ENCODE measurements at regions not wholly inside any gene's neighbourhood (a gene's known extent, or its start where the extent isn't known, plus 50 kb on each side); places are given as distances from the start of the nearest gene placed in this dataset.
"Not testable (repeated sequence)": the region's sequence is repeated elsewhere in the genome, so short reads cannot be mapped to it uniquely, and the experiment has no call there.

- H3K4me1 ChIP-seq (ENCODE audit: control insufficient read depth in 1 of 2, insufficient read depth in 2 of 2, low read length in 2 of 2), result no peaks in the 10 kb centered on the region
- H3K9me3 ChIP-seq (ENCODE audit: control insufficient read depth in 1 of 2, low read length in 2 of 2), result no peaks in the 10 kb centered on the region
- no peaks in the 10 kb centered on the region for H3K36me3 ChIP-seq (ENCODE audit: control insufficient read depth in 1 of 2, insufficient read depth in 2 of 2, low read length in 2 of 2)
- no peak overlapping the region for H3K4me3 ChIP-seq (ENCODE audit: low read depth in 1 of 2, low read length in 2 of 2)
- no peaks in the 10 kb centered on the region for H3K27me3 ChIP-seq (ENCODE audit: control insufficient read depth in 1 of 2, insufficient read depth in 2 of 2, low read length in 2 of 2)
- no peak overlapping the region for H3K27ac ChIP-seq (ENCODE audit: low read depth, low read length)
- H3K9ac ChIP-seq (ENCODE audit: low read depth in 1 of 2, low read length in 2 of 2), result no peak overlapping the region
Observed at GRCh38 chr4:170491981-170492380, 402.2 kb upstream of the AADAT start.

GRCh38 chr4:170476351-170476750, 386.6 kb upstream of the AADAT start:
- Histone ChIP-seq H3K36me3 (ENCODE audit: control insufficient read depth in 1 of 2, insufficient read depth in 2 of 2, low read length in 2 of 2) (no peaks in the 10 kb centered on the region), H3K9me3 (ENCODE audit: control insufficient read depth in 1 of 2, low read length in 2 of 2) (no peaks in the 10 kb centered on the region), H3K9ac (ENCODE audit: low read depth in 1 of 2, low read length in 2 of 2) (no peak overlapping the region), H3K27me3 (ENCODE audit: control insufficient read depth in 1 of 2, insufficient read depth in 2 of 2, low read length in 2 of 2) (no peaks in the 10 kb centered on the region), H3K27ac (ENCODE audit: low read depth, low read length) (no peak overlapping the region), H3K4me1 (ENCODE audit: control insufficient read depth in 1 of 2, insufficient read depth in 2 of 2, low read length in 2 of 2) (no peaks in the 10 kb centered on the region), H3K4me3 (ENCODE audit: low read depth in 1 of 2, low read length in 2 of 2) (no peak overlapping the region)

GRCh38 chr4:170465429-170465828, 375.7 kb upstream of the AADAT start:
- no peaks in the 10 kb centered on the region for H3K4me1 ChIP-seq (ENCODE audit: control insufficient read depth in 1 of 2, insufficient read depth in 2 of 2, low read length in 2 of 2)
- H3K4me3 ChIP-seq (ENCODE audit: low read depth in 1 of 2, low read length in 2 of 2), result no peak overlapping the region
- no peaks in the 10 kb centered on the region for H3K27me3 ChIP-seq (ENCODE audit: control insufficient read depth in 1 of 2, insufficient read depth in 2 of 2, low read length in 2 of 2)
- H3K9me3 ChIP-seq (ENCODE audit: control insufficient read depth in 1 of 2, low read length in 2 of 2), result no peaks in the 10 kb centered on the region
- H3K27ac ChIP-seq (ENCODE audit: low read depth, low read length), result no peak overlapping the region
- H3K36me3 ChIP-seq (ENCODE audit: control insufficient read depth in 1 of 2, insufficient read depth in 2 of 2, low read length in 2 of 2), result no peaks in the 10 kb centered on the region
- no peak overlapping the region for H3K9ac ChIP-seq (ENCODE audit: low read depth in 1 of 2, low read length in 2 of 2)

- no peak overlapping the region for H3K4me3 ChIP-seq (ENCODE audit: low read depth in 1 of 2, low read length in 2 of 2)
- no peak overlapping the region for H3K9ac ChIP-seq (ENCODE audit: low read depth in 1 of 2, low read length in 2 of 2)
- H3K36me3 ChIP-seq (ENCODE audit: control insufficient read depth in 1 of 2, insufficient read depth in 2 of 2, low read length in 2 of 2), result no peaks in the 10 kb centered on the region
- H3K27ac ChIP-seq (ENCODE audit: low read depth, low read length), result no peak overlapping the region
- no peaks in the 10 kb centered on the region for H3K27me3 ChIP-seq (ENCODE audit: control insufficient read depth in 1 of 2, insufficient read depth in 2 of 2, low read length in 2 of 2)
- no peaks in the 10 kb centered on the region for H3K9me3 ChIP-seq (ENCODE audit: control insufficient read depth in 1 of 2, low read length in 2 of 2)
- H3K4me1 ChIP-seq (ENCODE audit: control insufficient read depth in 1 of 2, insufficient read depth in 2 of 2, low read length in 2 of 2), result no peaks in the 10 kb centered on the region
Observed at GRCh38 chr4:170464614-170465197, 374.9 kb upstream of the AADAT start.

- Histone ChIP-seq H3K9ac (ENCODE audit: low read depth in 1 of 2, low read length in 2 of 2) (no peak overlapping the region), H3K27ac (ENCODE audit: low read depth, low read length) (no peak overlapping the region), H3K27me3 (ENCODE audit: control insufficient read depth in 1 of 2, insufficient read depth in 2 of 2, low read length in 2 of 2) (no peaks in the 10 kb centered on the region), H3K4me3 (ENCODE audit: low read depth in 1 of 2, low read length in 2 of 2) (no peak overlapping the region), H3K36me3 (ENCODE audit: control insufficient read depth in 1 of 2, insufficient read depth in 2 of 2, low read length in 2 of 2) (no peaks in the 10 kb centered on the region), H3K9me3 (ENCODE audit: control insufficient read depth in 1 of 2, low read length in 2 of 2) (no peaks in the 10 kb centered on the region), H3K4me1 (ENCODE audit: control insufficient read depth in 1 of 2, insufficient read depth in 2 of 2, low read length in 2 of 2) (no peaks in the 10 kb centered on the region)
Observed at GRCh38 chr4:170446782-170447181, 357.0 kb upstream of the AADAT start.

- H3K4me3 ChIP-seq (ENCODE audit: low read depth in 1 of 2, low read length in 2 of 2); H3K36me3 ChIP-seq (ENCODE audit: control insufficient read depth in 1 of 2, insufficient read depth in 2 of 2, low read length in 2 of 2); H3K27ac ChIP-seq (ENCODE audit: low read depth, low read length); H3K9ac ChIP-seq (ENCODE audit: low read depth in 1 of 2, low read length in 2 of 2); H3K27me3 ChIP-seq (ENCODE audit: control insufficient read depth in 1 of 2, insufficient read depth in 2 of 2, low read length in 2 of 2); H3K4me1 ChIP-seq (ENCODE audit: control insufficient read depth in 1 of 2, insufficient read depth in 2 of 2, low read length in 2 of 2); H3K9me3 ChIP-seq (ENCODE audit: control insufficient read depth in 1 of 2, low read length in 2 of 2): not testable (repeated sequence)
Observed at GRCh38 chr4:170441146-170441545, 351.4 kb upstream of the AADAT start.

- no peaks in the 10 kb centered on the region for H3K36me3 ChIP-seq (ENCODE audit: control insufficient read depth in 1 of 2, insufficient read depth in 2 of 2, low read length in 2 of 2)
- no peak overlapping the region for H3K9ac ChIP-seq (ENCODE audit: low read depth in 1 of 2, low read length in 2 of 2)
- no peaks in the 10 kb centered on the region for H3K4me1 ChIP-seq (ENCODE audit: control insufficient read depth in 1 of 2, insufficient read depth in 2 of 2, low read length in 2 of 2)
- H3K9me3 ChIP-seq (ENCODE audit: control insufficient read depth in 1 of 2, low read length in 2 of 2), result no peaks in the 10 kb centered on the region
- H3K27me3 ChIP-seq (ENCODE audit: control insufficient read depth in 1 of 2, insufficient read depth in 2 of 2, low read length in 2 of 2), result no peaks in the 10 kb centered on the region
- no peak overlapping the region for H3K4me3 ChIP-seq (ENCODE audit: low read depth in 1 of 2, low read length in 2 of 2)
- H3K27ac ChIP-seq (ENCODE audit: low read depth, low read length), result no peak overlapping the region
Observed at GRCh38 chr4:170428929-170429328, 339.2 kb upstream of the AADAT start.

- no peaks in the 10 kb centered on the region for H3K9me3 ChIP-seq (ENCODE audit: control insufficient read depth in 1 of 2, low read length in 2 of 2)
- no peaks in the 10 kb centered on the region for H3K27me3 ChIP-seq (ENCODE audit: control insufficient read depth in 1 of 2, insufficient read depth in 2 of 2, low read length in 2 of 2)
- no peak overlapping the region for H3K4me3 ChIP-seq (ENCODE audit: low read depth in 1 of 2, low read length in 2 of 2)
- no peak overlapping the region for H3K27ac ChIP-seq (ENCODE audit: low read depth, low read length)
- H3K4me1 ChIP-seq (ENCODE audit: control insufficient read depth in 1 of 2, insufficient read depth in 2 of 2, low read length in 2 of 2), result no peaks in the 10 kb centered on the region
- no peak overlapping the region for H3K9ac ChIP-seq (ENCODE audit: low read depth in 1 of 2, low read length in 2 of 2)
- H3K36me3 ChIP-seq (ENCODE audit: control insufficient read depth in 1 of 2, insufficient read depth in 2 of 2, low read length in 2 of 2), result no peaks in the 10 kb centered on the region
Observed at GRCh38 chr4:170425521-170426143, 335.9 kb upstream of the AADAT start.

GRCh38 chr4:170425040-170425439, 335.3 kb upstream of the AADAT start:
- Histone ChIP-seq H3K4me1 (ENCODE audit: control insufficient read depth in 1 of 2, insufficient read depth in 2 of 2, low read length in 2 of 2) (no peaks in the 10 kb centered on the region), H3K4me3 (ENCODE audit: low read depth in 1 of 2, low read length in 2 of 2) (no peak overlapping the region), H3K27ac (ENCODE audit: low read depth, low read length) (no peak overlapping the region), H3K9me3 (ENCODE audit: control insufficient read depth in 1 of 2, low read length in 2 of 2) (no peaks in the 10 kb centered on the region), H3K36me3 (ENCODE audit: control insufficient read depth in 1 of 2, insufficient read depth in 2 of 2, low read length in 2 of 2) (no peaks in the 10 kb centered on the region), H3K9ac (ENCODE audit: low read depth in 1 of 2, low read length in 2 of 2) (no peak overlapping the region), H3K27me3 (ENCODE audit: control insufficient read depth in 1 of 2, insufficient read depth in 2 of 2, low read length in 2 of 2) (no peaks in the 10 kb centered on the region)

- H3K9me3 ChIP-seq (ENCODE audit: control insufficient read depth in 1 of 2, low read length in 2 of 2), result no peaks in the 10 kb centered on the region
- H3K4me3 ChIP-seq (ENCODE audit: low read depth in 1 of 2, low read length in 2 of 2), result no peak overlapping the region
- no peaks in the 10 kb centered on the region for H3K4me1 ChIP-seq (ENCODE audit: control insufficient read depth in 1 of 2, insufficient read depth in 2 of 2, low read length in 2 of 2)
- no peak overlapping the region for H3K9ac ChIP-seq (ENCODE audit: low read depth in 1 of 2, low read length in 2 of 2)
- H3K27me3 ChIP-seq (ENCODE audit: control insufficient read depth in 1 of 2, insufficient read depth in 2 of 2, low read length in 2 of 2), result no peaks in the 10 kb centered on the region
- H3K36me3 ChIP-seq (ENCODE audit: control insufficient read depth in 1 of 2, insufficient read depth in 2 of 2, low read length in 2 of 2), result no peaks in the 10 kb centered on the region
- no peak overlapping the region for H3K27ac ChIP-seq (ENCODE audit: low read depth, low read length)
Observed at GRCh38 chr4:170423137-170423536, 333.4 kb upstream of the AADAT start.

All from duodenal mucosa (tissue), 2 donors.